ENCODE measurements at regions not wholly inside any gene's neighbourhood (a gene's known extent, or its start where the extent isn't known, plus 50 kb on each side); places are given as distances from the start of the nearest gene placed in this dataset.

- H3K4me3 ChIP-seq (ENCODE audit: low read depth, low read length) = no peak overlapping the region
- no peaks in the 10 kb centered on the region for H3K27me3 ChIP-seq (ENCODE audit: control insufficient read depth, insufficient read depth, low read length)
- H3K36me3 ChIP-seq (ENCODE audit: control insufficient read depth, insufficient read depth, low read length) = no peaks in the 10 kb centered on the region
- no peak for DNase-seq (ENCODE audit: low read depth)
- no peak for TF ChIP-seq CTCF (IDR thresholded peaks at IDR 0.05; ENCODE audit: insufficient read depth, low read length, poor library complexity, severe bottlenecking)
Measured at GRCh38 chr4:11293866-11294265, 134.8 kb downstream of the HS3ST1 start.

GRCh38 chr4:11287055-11287454 lies 141.6 kb downstream of the HS3ST1 start:
- Histone ChIP-seq H3K36me3 (ENCODE audit: control insufficient read depth, insufficient read depth, low read length) (no peaks in the 10 kb centered on the region), H3K27me3 (ENCODE audit: control insufficient read depth, insufficient read depth, low read length) (no peaks in the 10 kb centered on the region), H3K4me3 (ENCODE audit: low read depth, low read length) (no peak overlapping the region)
- TF ChIP-seq CTCF (IDR thresholded peaks at IDR 0.05; ENCODE audit: insufficient read depth, low read length, poor library complexity, severe bottlenecking) = no peak
- no peak for DNase-seq (ENCODE audit: low read depth)

- no peaks in the 10 kb centered on the region for H3K36me3 ChIP-seq (ENCODE audit: control insufficient read depth, insufficient read depth, low read length)
- no peaks in the 10 kb centered on the region for H3K27me3 ChIP-seq (ENCODE audit: control insufficient read depth, insufficient read depth, low read length)
- H3K4me3 ChIP-seq (ENCODE audit: low read depth, low read length) = no peak overlapping the region
- no peak for TF ChIP-seq CTCF (IDR thresholded peaks at IDR 0.05; ENCODE audit: insufficient read depth, low read length, poor library complexity, severe bottlenecking)
- no peak for DNase-seq (ENCODE audit: low read depth)
Measured at GRCh38 chr4:11286533-11286932, 142.2 kb downstream of the HS3ST1 start.

- no peak for TF ChIP-seq CTCF (IDR thresholded peaks at IDR 0.05; ENCODE audit: insufficient read depth, low read length, poor library complexity, severe bottlenecking)
- H3K36me3 ChIP-seq (ENCODE audit: control insufficient read depth, insufficient read depth, low read length) = no peaks in the 10 kb centered on the region
- no peak for DNase-seq (ENCODE audit: low read depth)
- no peak overlapping the region for H3K4me3 ChIP-seq (ENCODE audit: low read depth, low read length)
- H3K27me3 ChIP-seq (ENCODE audit: control insufficient read depth, insufficient read depth, low read length) = no peaks in the 10 kb centered on the region
Measured at GRCh38 chr4:11281720-11282119, 147.0 kb downstream of the HS3ST1 start.

GRCh38 chr4:11271263-11271662 lies 157.4 kb downstream of the HS3ST1 start:
- no peaks in the 10 kb centered on the region for H3K27me3 ChIP-seq (ENCODE audit: control insufficient read depth, insufficient read depth, low read length)
- TF ChIP-seq CTCF (IDR thresholded peaks at IDR 0.05; ENCODE audit: insufficient read depth, low read length, poor library complexity, severe bottlenecking) = no peak
- DNase-seq (ENCODE audit: low read depth) = no peak
- H3K36me3 ChIP-seq (ENCODE audit: control insufficient read depth, insufficient read depth, low read length) = no peaks in the 10 kb centered on the region
- no peak overlapping the region for H3K4me3 ChIP-seq (ENCODE audit: low read depth, low read length)

GRCh38 chr4:11268149-11268548 lies 160.5 kb downstream of the HS3ST1 start:
- no peak for DNase-seq (ENCODE audit: low read depth)
- no peak for TF ChIP-seq CTCF (IDR thresholded peaks at IDR 0.05; ENCODE audit: insufficient read depth, low read length, poor library complexity, severe bottlenecking)

More at GRCh38 chr4:11268149-11268548, 160.5 kb downstream of the HS3ST1 start:
- Histone ChIP-seq H3K4me3 (ENCODE audit: low read depth, low read length) (no peak overlapping the region), H3K36me3 (ENCODE audit: control insufficient read depth, insufficient read depth, low read length) (no peaks in the 10 kb centered on the region), H3K27me3 (ENCODE audit: control insufficient read depth, insufficient read depth, low read length) (no peaks in the 10 kb centered on the region)

Data from kidney epithelial cell (primary cell).